Endothelial cell of umbilical vein (primary cell): ENCODE measurements at regions not wholly inside any gene's neighbourhood (a gene's known extent, or its start where the extent isn't known, plus 50 kb on each side); places are given as distances from the start of the nearest gene placed in this dataset.

Source experiments
- EZH2 ChIP-seq: IDR thresholded peaks from 2 replicates; pipeline ENCODE4 v1.6.1; 2012; ENCODE audit warnings: borderline replicate concordance, low read depth, mild to moderate bottlenecking, moderate library complexity, low read length, inconsistent platforms; ENCODE audit not compliant: severe bottlenecking
- FOS ChIP-seq: IDR thresholded peaks from 2 replicates; pipeline ENCODE4 v1.6.1; 2011; ENCODE audit warnings: mild to moderate bottlenecking, low read length, moderate library complexity, borderline replicate concordance; ENCODE audit not compliant: insufficient read depth
- JUN ChIP-seq: IDR thresholded peaks from 2 replicates; pipeline ENCODE4 v1.6.1; 2011; ENCODE audit warnings: borderline replicate concordance, low read depth; ENCODE audit not compliant: insufficient read length, insufficient read depth
- MYC ChIP-seq: IDR thresholded peaks from one replicate; pipeline ENCODE4 v1.6.1; 2011; ENCODE audit warnings: mild to moderate bottlenecking, low read depth, low read length
- POLR2A ChIP-seq: IDR thresholded peaks from 2 replicates; pipeline ENCODE4 v1.6.1; 2012; ENCODE audit warnings: low read depth, mild to moderate bottlenecking, control low read depth, low read length
- POLR2AphosphoS5 ChIP-seq: IDR thresholded peaks from 2 replicates; pipeline ENCODE4 v1.6.1; 2012; ENCODE audit warnings: low read depth, mild to moderate bottlenecking, control low read depth, low read length, moderate library complexity; ENCODE audit not compliant: insufficient read depth
- TF ChIP-seq, protein P1 (sequence below), 2 donors: IDR thresholded peaks; 1 replicate in 1 of 2; 2 replicates in 1 of 2; pipeline ENCODE4 v1.5.1; 2011; ENCODE audit warnings: low read length in 2 of 2, mild to moderate bottlenecking in 2 of 2, moderate library complexity in 2 of 2, control low read depth in 1 of 2, inconsistent platforms in 1 of 2, low read depth in 1 of 2; ENCODE audit not compliant: insufficient read depth in 1 of 2; ENCODE audit errors: extremely low read depth in 1 of 2
- TF ChIP-seq, protein P2 (sequence below): IDR thresholded peaks from 2 replicates; pipeline ENCODE4 v1.6.1; 2011; ENCODE audit not compliant: insufficient read depth, insufficient read length

DNA sequence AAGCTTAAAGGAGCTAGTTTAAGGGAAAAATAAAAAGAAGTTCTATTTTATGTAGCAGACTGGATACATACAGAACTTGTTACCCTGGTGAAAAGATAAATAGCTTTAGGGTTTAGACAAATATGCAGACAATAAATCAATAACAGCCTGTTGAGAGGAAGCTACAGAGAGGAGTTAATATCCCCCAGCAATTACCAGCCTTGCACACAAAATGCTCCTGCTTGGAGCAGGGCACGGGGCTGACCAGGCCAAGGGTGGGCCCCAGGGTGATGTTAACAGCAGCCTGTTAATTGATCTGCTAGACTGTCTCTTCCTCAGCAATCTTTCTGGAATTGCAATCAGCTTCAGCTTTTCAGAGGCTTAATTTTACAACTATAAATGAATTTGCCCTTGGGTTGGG lies 125.1 kb upstream of the SOX4 start:
- TF ChIP-seq, protein P1, sequence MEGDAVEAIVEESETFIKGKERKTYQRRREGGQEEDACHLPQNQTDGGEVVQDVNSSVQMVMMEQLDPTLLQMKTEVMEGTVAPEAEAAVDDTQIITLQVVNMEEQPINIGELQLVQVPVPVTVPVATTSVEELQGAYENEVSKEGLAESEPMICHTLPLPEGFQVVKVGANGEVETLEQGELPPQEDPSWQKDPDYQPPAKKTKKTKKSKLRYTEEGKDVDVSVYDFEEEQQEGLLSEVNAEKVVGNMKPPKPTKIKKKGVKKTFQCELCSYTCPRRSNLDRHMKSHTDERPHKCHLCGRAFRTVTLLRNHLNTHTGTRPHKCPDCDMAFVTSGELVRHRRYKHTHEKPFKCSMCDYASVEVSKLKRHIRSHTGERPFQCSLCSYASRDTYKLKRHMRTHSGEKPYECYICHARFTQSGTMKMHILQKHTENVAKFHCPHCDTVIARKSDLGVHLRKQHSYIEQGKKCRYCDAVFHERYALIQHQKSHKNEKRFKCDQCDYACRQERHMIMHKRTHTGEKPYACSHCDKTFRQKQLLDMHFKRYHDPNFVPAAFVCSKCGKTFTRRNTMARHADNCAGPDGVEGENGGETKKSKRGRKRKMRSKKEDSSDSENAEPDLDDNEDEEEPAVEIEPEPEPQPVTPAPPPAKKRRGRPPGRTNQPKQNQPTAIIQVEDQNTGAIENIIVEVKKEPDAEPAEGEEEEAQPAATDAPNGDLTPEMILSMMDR (IDR thresholded peaks at IDR 0.05; ENCODE audit: extremely low read depth in 1 of 2, insufficient read depth in 1 of 2, low read depth in 1 of 2, low read length in 2 of 2), result no peak
- no peak for TF ChIP-seq POLR2A
- TF ChIP-seq EZH2, result no peak
- TF ChIP-seq POLR2AphosphoS5, result no peak
- TF ChIP-seq FOS, result no peak
- TF ChIP-seq, protein P2, sequence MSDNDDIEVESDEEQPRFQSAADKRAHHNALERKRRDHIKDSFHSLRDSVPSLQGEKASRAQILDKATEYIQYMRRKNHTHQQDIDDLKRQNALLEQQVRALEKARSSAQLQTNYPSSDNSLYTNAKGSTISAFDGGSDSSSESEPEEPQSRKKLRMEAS, result no peak
- no peak for TF ChIP-seq MYC
- no peak for TF ChIP-seq JUN
